HepG2 (cell line): ENCODE measurements at regions not wholly inside any gene's neighbourhood (a gene's known extent, or its start where the extent isn't known, plus 50 kb on each side); places are given as distances from the start of the nearest gene placed in this dataset.

Experiments used
- ATAC-seq: fragments of 200-7000 bp; cut with Tn5 transposase; 3 replicates; pipeline ENCODE4 v1.9.1; 2020; ENCODE audit warnings: mild to moderate bottlenecking, moderate library complexity
- BruUV-seq: library from RNA; stranded (reverse); fragments of 400-500 nt; replicated peaks from 2 replicates; lab custom pipeline; 2021; lab: Mats Ljungman, UMichigan
- CTCF ChIA-PET: fragments of 300-600 bp; formaldehyde crosslinking; extraction: SDS; loops from one replicate; lab custom pipeline; 2021; ENCODE audit warnings: low total read pairs, inconsistent platforms, low intra/inter-chr PET ratio; lab: Yijun Ruan, JAX
- POLR2A ChIA-PET: fragments of 350-600 bp; sonication (Branson Sonifier 250); formaldehyde crosslinking; loops from one replicate; lab custom pipeline; 2020; ENCODE audit warnings: antibody characterized with exemption, inconsistent platforms; lab: Yijun Ruan, JAX
- DNase-seq: peaks from one replicate; pipeline ENCODE4 v3.0.0-alpha.2; 2015; ENCODE audit warnings: low spot score
- FAIRE-seq: peaks from 3 replicates; lab custom pipeline; 2011; peaks lifted over from hg19 to GRCh38; lab: Jason Lieb, UNC
- H2AFZ ChIP-seq: one replicate; pipeline ENCODE4 v1.6.1; 2011; ENCODE audit warnings: low read length, inconsistent platforms
- H3K27ac ChIP-seq: fragments of 300-600 bp; 3 replicates; pipeline ENCODE4 v1.8.0; 2011; ENCODE audit warnings: mixed run types, mild to moderate bottlenecking, mixed read lengths, low read length, inconsistent platforms; ENCODE audit not compliant: insufficient read depth; ENCODE audit errors: extremely low read length
- H3K27me3 ChIP-seq, 2 experiments: fragments of 200-600 bp in 1 of 2; 2 replicates in 1 of 2; 3 replicates in 1 of 2; pipeline versions ENCODE4 v1.6.0 to v1.8.0; 2011; ENCODE audit warnings: low read length in 2 of 2, mild to moderate bottlenecking in 2 of 2, moderate library complexity in 2 of 2, inconsistent platforms in 1 of 2; ENCODE audit not compliant: insufficient read depth in 2 of 2, control insufficient read depth in 1 of 2
- H3K36me3 ChIP-seq, 2 experiments: fragments of 200-600 bp in 1 of 2; replicated peaks in 1 of 2; 2 replicates in 1 of 2; 3 replicates in 1 of 2; pipeline versions ENCODE4 v1.5.1 to v1.8.0; 2011; ENCODE audit warnings: low read length in 2 of 2, inconsistent platforms in 1 of 2; ENCODE audit not compliant: insufficient read depth in 2 of 2, control insufficient read depth in 1 of 2
- H3K4me1 ChIP-seq: 2 replicates; pipeline ENCODE4 v1.5.1; 2012; ENCODE audit warnings: low read length, inconsistent platforms; ENCODE audit not compliant: insufficient read depth
- H3K4me2 ChIP-seq: 2 replicates; pipeline ENCODE4 v1.6.0; 2011; ENCODE audit warnings: low read depth, low read length, inconsistent platforms
- H3K4me3 ChIP-seq, 3 experiments: fragments of 200-600 bp in 1 of 3; sonication (generic), shearing (Covaris generic) in 1 of 3; replicated peaks in 1 of 3; 2 replicates each; pipeline ENCODE4 v1.5.1; 2011 to 2016; ENCODE audit warnings: low read length in 3 of 3, inconsistent platforms in 2 of 3, low read depth in 2 of 3, mild to moderate bottlenecking in 2 of 3, control low read depth in 1 of 3, mixed read lengths in 1 of 3; ENCODE audit not compliant: insufficient read depth in 1 of 3
- H3K79me2 ChIP-seq: one replicate; pipeline ENCODE4 v1.6.1; 2011; ENCODE audit warnings: low read length, inconsistent platforms; ENCODE audit not compliant: insufficient read depth
- H3K9ac ChIP-seq: 2 replicates; pipeline ENCODE4 v1.6.0; 2011; ENCODE audit warnings: mild to moderate bottlenecking, low read depth, low read length, inconsistent platforms; ENCODE audit not compliant: insufficient read depth
- H3K9me3 ChIP-seq: 2 replicates; pipeline ENCODE4 v1.5.1; 2012; ENCODE audit warnings: mild to moderate bottlenecking, low read length
- H4K20me1 ChIP-seq: 2 replicates; pipeline ENCODE4 v1.6.0; 2011; ENCODE audit warnings: inconsistent platforms, mild to moderate bottlenecking, low read length, moderate library complexity; ENCODE audit not compliant: insufficient read depth
- CEBPG ChIP-seq: IDR thresholded peaks from 2 replicates; pipeline ENCODE4 v1.6.1; 2016
- GATAD2A ChIP-seq: IDR thresholded peaks from 2 replicates; pipeline ENCODE4 v1.6.1; 2016
- KDM1A ChIP-seq: IDR thresholded peaks from 2 replicates; pipeline ENCODE4 v1.6.1; 2016; ENCODE audit warnings: missing compliant biosample characterization
- MAFF ChIP-seq: IDR thresholded peaks from 2 replicates; pipeline ENCODE4 v1.6.1; 2011; ENCODE audit warnings: low read depth, low read length, improper control_type of control experiment
- TCF12 ChIP-seq, 2 experiments: fragments of 450-650 bp in 1 of 2; sonication (generic) in 1 of 2; formaldehyde crosslinking in 1 of 2; IDR thresholded peaks; 2 replicates each; pipeline versions ENCODE4 v1.6.1 to v1.8.0; 2017 to 2022; ENCODE audit warnings: antibody characterized with exemption in 1 of 2, mild to moderate bottlenecking in 1 of 2, missing genetic modification reagents in 1 of 2, moderate library complexity in 1 of 2
- ZNF839 ChIP-seq: sonication (generic); formaldehyde crosslinking; IDR thresholded peaks from 2 replicates; pipeline ENCODE4 v1.4.0; 2020; ENCODE audit warnings: missing genetic modification reagents, mild to moderate bottlenecking, borderline replicate concordance
- WGBS: methylation state at CpG from one replicate; pipeline ENCODE4 v1.1.6; 2017; ENCODE audit warnings: low lambda C conversion rate; 5-methylcytosine and 5-hydroxymethylcytosine counted together
- in situ Hi-C: cut with HindIII; loops from 2 replicates; pipeline ENCODE4 v1.10.0; 2017; ENCODE audit warnings: low pct_unique_long_range_greater_than_20kb; ENCODE audit not compliant: extremely low pct_ligation_motif_present
- intact Hi-C: fragments of 100-400 bp; cut with micrococcal nuclease; formaldehyde crosslinking; loops from one replicate; pipeline ENCODE4 v1.10.0; 2022; ENCODE audit not compliant: unreplicated experiment
- TF ChIP-seq, protein P1 (sequence below): sonication (generic); formaldehyde crosslinking; IDR thresholded peaks from 2 replicates; pipeline ENCODE4 v1.4.0; 2020; ENCODE audit warnings: missing genetic modification reagents, borderline replicate concordance
- TF ChIP-seq, protein P2 (sequence below): sonication (generic); formaldehyde crosslinking; IDR thresholded peaks from 2 replicates; pipeline ENCODE4 v1.9.0; 2021; ENCODE audit warnings: missing genetic modification reagents, borderline replicate concordance
- TF ChIP-seq, protein P3 (sequence below): sonication (generic); formaldehyde crosslinking; IDR thresholded peaks from 2 replicates; pipeline ENCODE4 v1.4.0; 2020; ENCODE audit warnings: missing genetic modification reagents

DNA sequence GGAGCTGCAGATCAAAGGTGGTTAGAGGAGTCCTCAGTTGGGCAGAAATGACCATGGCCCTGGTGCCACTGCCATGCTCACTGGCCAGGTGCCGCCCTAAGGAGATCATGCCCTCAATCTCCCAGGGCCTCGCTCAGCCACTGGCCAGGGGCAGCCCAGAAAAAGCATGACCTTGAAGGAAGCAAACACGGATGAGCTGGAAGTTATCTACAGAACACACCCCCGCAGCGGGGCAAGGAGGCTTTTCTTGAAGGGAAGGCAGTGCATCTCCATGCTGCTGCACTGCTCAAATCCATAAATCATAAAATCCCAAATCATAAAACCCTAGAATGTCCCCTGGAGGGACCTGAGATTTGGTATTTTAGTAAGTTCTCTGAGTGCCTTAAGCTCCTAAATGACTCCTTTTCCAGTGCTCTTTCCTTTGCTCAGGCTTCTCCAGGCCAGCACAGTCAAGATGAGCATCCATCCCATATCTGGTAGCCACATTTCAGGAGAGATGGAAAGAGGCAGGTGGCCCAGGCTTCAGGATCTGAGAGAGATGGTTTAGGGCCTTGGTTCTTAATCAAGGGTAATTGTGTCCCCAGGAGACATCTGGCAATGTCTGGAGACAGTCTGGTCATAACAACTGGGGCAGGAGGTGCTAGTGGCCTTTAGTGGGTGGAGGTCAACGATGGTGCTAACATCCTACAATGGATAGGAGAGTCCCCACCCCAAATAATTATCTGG lies 217.3 kb downstream of the RBM19 start:
- intact Hi-C loops: no loop called here
- 68% methylated on average over 4 of the region's 6 CpGs for WGBS
- H3K4me2 ChIP-seq: no peak overlapping the region
- TF ChIP-seq KDM1A (CRISPR knock-in tag) (no peak), TCF12 (IDR thresholded peaks at IDR 0.05) (no peak), TCF12 (CRISPR knock-in tag; IDR thresholded peaks at IDR 0.05) (no peak), GATAD2A (no peak), ZNF839 (CRISPR knock-in tag) (no peak), CEBPG (CRISPR knock-in tag) (no peak), MAFF (no peak)
- TF ChIP-seq, protein P1, sequence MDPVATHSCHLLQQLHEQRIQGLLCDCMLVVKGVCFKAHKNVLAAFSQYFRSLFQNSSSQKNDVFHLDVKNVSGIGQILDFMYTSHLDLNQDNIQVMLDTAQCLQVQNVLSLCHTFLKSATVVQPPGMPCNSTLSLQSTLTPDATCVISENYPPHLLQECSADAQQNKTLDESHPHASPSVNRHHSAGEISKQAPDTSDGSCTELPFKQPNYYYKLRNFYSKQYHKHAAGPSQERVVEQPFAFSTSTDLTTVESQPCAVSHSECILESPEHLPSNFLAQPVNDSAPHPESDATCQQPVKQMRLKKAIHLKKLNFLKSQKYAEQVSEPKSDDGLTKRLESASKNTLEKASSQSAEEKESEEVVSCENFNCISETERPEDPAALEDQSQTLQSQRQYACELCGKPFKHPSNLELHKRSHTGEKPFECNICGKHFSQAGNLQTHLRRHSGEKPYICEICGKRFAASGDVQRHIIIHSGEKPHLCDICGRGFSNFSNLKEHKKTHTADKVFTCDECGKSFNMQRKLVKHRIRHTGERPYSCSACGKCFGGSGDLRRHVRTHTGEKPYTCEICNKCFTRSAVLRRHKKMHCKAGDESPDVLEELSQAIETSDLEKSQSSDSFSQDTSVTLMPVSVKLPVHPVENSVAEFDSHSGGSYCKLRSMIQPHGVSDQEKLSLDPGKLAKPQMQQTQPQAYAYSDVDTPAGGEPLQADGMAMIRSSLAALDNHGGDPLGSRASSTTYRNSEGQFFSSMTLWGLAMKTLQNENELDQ (CRISPR knock-in tag): no peak
- TF ChIP-seq, protein P2, sequence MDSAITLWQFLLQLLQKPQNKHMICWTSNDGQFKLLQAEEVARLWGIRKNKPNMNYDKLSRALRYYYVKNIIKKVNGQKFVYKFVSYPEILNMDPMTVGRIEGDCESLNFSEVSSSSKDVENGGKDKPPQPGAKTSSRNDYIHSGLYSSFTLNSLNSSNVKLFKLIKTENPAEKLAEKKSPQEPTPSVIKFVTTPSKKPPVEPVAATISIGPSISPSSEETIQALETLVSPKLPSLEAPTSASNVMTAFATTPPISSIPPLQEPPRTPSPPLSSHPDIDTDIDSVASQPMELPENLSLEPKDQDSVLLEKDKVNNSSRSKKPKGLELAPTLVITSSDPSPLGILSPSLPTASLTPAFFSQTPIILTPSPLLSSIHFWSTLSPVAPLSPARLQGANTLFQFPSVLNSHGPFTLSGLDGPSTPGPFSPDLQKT (CRISPR knock-in tag): no peak
- TF ChIP-seq, protein P3, sequence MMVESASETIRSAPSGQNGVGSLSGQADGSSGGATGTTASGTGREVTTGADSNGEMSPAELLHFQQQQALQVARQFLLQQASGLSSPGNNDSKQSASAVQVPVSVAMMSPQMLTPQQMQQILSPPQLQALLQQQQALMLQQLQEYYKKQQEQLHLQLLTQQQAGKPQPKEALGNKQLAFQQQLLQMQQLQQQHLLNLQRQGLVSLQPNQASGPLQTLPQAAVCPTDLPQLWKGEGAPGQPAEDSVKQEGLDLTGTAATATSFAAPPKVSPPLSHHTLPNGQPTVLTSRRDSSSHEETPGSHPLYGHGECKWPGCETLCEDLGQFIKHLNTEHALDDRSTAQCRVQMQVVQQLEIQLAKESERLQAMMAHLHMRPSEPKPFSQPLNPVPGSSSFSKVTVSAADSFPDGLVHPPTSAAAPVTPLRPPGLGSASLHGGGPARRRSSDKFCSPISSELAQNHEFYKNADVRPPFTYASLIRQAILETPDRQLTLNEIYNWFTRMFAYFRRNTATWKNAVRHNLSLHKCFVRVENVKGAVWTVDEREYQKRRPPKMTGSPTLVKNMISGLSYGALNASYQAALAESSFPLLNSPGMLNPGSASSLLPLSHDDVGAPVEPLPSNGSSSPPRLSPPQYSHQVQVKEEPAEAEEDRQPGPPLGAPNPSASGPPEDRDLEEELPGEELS: no peak
- no peak overlapping the region for H3K9ac ChIP-seq
- H3K27ac ChIP-seq: no peak overlapping the region
- H3K27me3 ChIP-seq: no peaks in the 10 kb centered on the region
- no peaks in the 10 kb centered on the region for H4K20me1 ChIP-seq
- H3K4me3 ChIP-seq: no peak overlapping the region
- ChIA-PET CTCF (no interaction called here), POLR2A (no interaction called here)
- no peak for ATAC-seq
- H3K36me3 ChIP-seq: no peaks in the 10 kb centered on the region
- DNase-seq: no peak
- no peak overlapping the region for H2AFZ ChIP-seq
- no peaks in the 10 kb centered on the region for H3K9me3 ChIP-seq
- in situ Hi-C loops: no loop called here
- no peaks in the 10 kb centered on the region for H3K4me1 ChIP-seq
- BruUV-seq: no TSS peak
- no peak for FAIRE-seq
- no peaks in the 10 kb centered on the region for H3K79me2 ChIP-seq
